Osteoblast (primary cell): ENCODE measurements at regions not wholly inside any gene's neighbourhood (a gene's known extent, or its start where the extent isn't known, plus 50 kb on each side); places are given as distances from the start of the nearest gene placed in this dataset.

Source experiments
- DNase-seq: peaks from one replicate; pipeline ENCODE4 v3.0.0; 2011; ENCODE audit warnings: low spot score, mixed read lengths; ENCODE audit not compliant: insufficient read length; ENCODE audit errors: missing footprints
- H2AFZ ChIP-seq: 2 replicates; pipeline ENCODE4 v1.6.0; 2011; ENCODE audit warnings: mild to moderate bottlenecking, low read length
- H3K27ac ChIP-seq: 2 replicates; pipeline ENCODE4 v1.5.1; 2011; ENCODE audit warnings: mild to moderate bottlenecking, low read depth, low read length, moderate library complexity
- H3K27me3 ChIP-seq: 2 replicates; pipeline ENCODE4 v1.6.0; 2012; ENCODE audit warnings: mild to moderate bottlenecking, control low read depth, inconsistent platforms, low read length, moderate library complexity; ENCODE audit not compliant: insufficient read depth
- H3K36me3 ChIP-seq: 2 replicates; pipeline ENCODE4 v1.5.1; 2011; ENCODE audit warnings: mild to moderate bottlenecking, low read length, control low read depth, moderate library complexity; ENCODE audit not compliant: insufficient read depth
- H3K4me1 ChIP-seq: 2 replicates; pipeline ENCODE4 v1.5.1; 2011; ENCODE audit warnings: mild to moderate bottlenecking, low read length, control low read depth, moderate library complexity; ENCODE audit not compliant: insufficient read depth
- H3K4me2 ChIP-seq: 2 replicates; pipeline ENCODE4 v1.6.0; 2011; ENCODE audit warnings: mild to moderate bottlenecking, low read length; ENCODE audit not compliant: insufficient read depth
- H3K4me3 ChIP-seq: fragments of 200-600 bp; sonication (generic); 3 replicates; pipeline ENCODE4 v1.5.1; 2012; ENCODE audit warnings: mild to moderate bottlenecking, low read length, inconsistent platforms; ENCODE audit not compliant: insufficient read depth
- H3K79me2 ChIP-seq: 2 replicates; pipeline ENCODE4 v1.6.0; 2012; ENCODE audit warnings: mild to moderate bottlenecking, low read length, control low read depth, inconsistent platforms; ENCODE audit not compliant: insufficient read depth
- H3K9me3 ChIP-seq: 2 replicates; pipeline ENCODE4 v1.5.1; 2011; ENCODE audit warnings: low read depth, low read length, control low read depth
- H4K20me1 ChIP-seq: 2 replicates; pipeline ENCODE4 v1.6.0; 2012; ENCODE audit warnings: mild to moderate bottlenecking, low read length, control low read depth; ENCODE audit not compliant: insufficient read depth
- CTCF ChIP-seq: IDR thresholded peaks from 2 replicates; pipeline ENCODE4 v1.5.1; 2011; ENCODE audit warnings: mild to moderate bottlenecking, low read depth, low read length, moderate library complexity; ENCODE audit errors: extremely low read depth

GRCh38 chr2:238586931-238587775 lies 160.4 kb downstream of the ASB1 start:
- Histone ChIP-seq H3K9me3 (no peaks in the 10 kb centered on the region), H3K27ac (no peak overlapping the region), H3K27me3 (peaks cover 6% of the 10 kb centered on the region), H3K4me1 (no peaks in the 10 kb centered on the region), H3K36me3 (no peaks in the 10 kb centered on the region), H3K4me2 (no peak overlapping the region), H4K20me1 (no peaks in the 10 kb centered on the region), H3K4me3 (no peak overlapping the region), H3K79me2 (no peaks in the 10 kb centered on the region), H2AFZ (no peak overlapping the region)
- TF ChIP-seq CTCF, result no peak
- no peak for DNase-seq

- no peak overlapping the region for H3K4me2 ChIP-seq
- H2AFZ ChIP-seq, result no peak overlapping the region
- H3K79me2 ChIP-seq, result no peaks in the 10 kb centered on the region
- H4K20me1 ChIP-seq, result no peaks in the 10 kb centered on the region
- no peak for TF ChIP-seq CTCF
- peaks cover 6% of the 10 kb centered on the region for H3K27me3 ChIP-seq
- DNase-seq, result no peak
- no peaks in the 10 kb centered on the region for H3K4me1 ChIP-seq
- no peak overlapping the region for H3K4me3 ChIP-seq
- H3K9me3 ChIP-seq, result no peaks in the 10 kb centered on the region
- H3K27ac ChIP-seq, result no peak overlapping the region
- H3K36me3 ChIP-seq, result no peaks in the 10 kb centered on the region
Measured at GRCh38 chr2:238587776-238588660, 161.3 kb downstream of the ASB1 start.

- no peak overlapping the region for H3K27ac ChIP-seq
- H3K4me1 ChIP-seq, result no peaks in the 10 kb centered on the region
- H2AFZ ChIP-seq, result no peak overlapping the region
- H3K9me3 ChIP-seq, result no peaks in the 10 kb centered on the region
- H3K79me2 ChIP-seq, result no peaks in the 10 kb centered on the region
- no peak overlapping the region for H3K4me3 ChIP-seq
- no peaks in the 10 kb centered on the region for H3K27me3 ChIP-seq
- DNase-seq, result no peak
- no peaks in the 10 kb centered on the region for H4K20me1 ChIP-seq
- TF ChIP-seq CTCF, result no peak
- H3K4me2 ChIP-seq, result no peak overlapping the region
- H3K36me3 ChIP-seq, result no peaks in the 10 kb centered on the region
Measured at GRCh38 chr2:238589591-238590460, 163.1 kb downstream of the ASB1 start.
